ENCODE measurements at regions not wholly inside any gene's neighbourhood (a gene's known extent, or its start where the extent isn't known, plus 50 kb on each side); places are given as distances from the start of the nearest gene placed in this dataset.

- intact Hi-C loops (cut with DNase I; ENCODE audit: low total_unique reads) = no loop called here
- WGBS, 2 donors = 95% methylated on average over 5 of the region's 5 CpGs
- no peak for DNase-seq (ENCODE audit: low spot score in 2 of 2)
- no peak overlapping the region for H3K4me3 ChIP-seq (ENCODE audit: low read depth, poor library complexity, severe bottlenecking)
- TF ChIP-seq POLR2A (IDR thresholded peaks at IDR 0.05) (no peak), CTCF (IDR thresholded peaks at IDR 0.05) (no peak)
Observed at GRCh38 chr10:42422911-42423310, 215.5 kb downstream of the ZNF33B start.

GRCh38 chr10:42421812-42422211 is 216.6 kb downstream of the ZNF33B start:
- 56 to 68% methylated on average over 3 of the region's 3 CpGs for WGBS, 2 donors
- TF ChIP-seq CTCF (IDR thresholded peaks at IDR 0.05) (no peak), POLR2A (IDR thresholded peaks at IDR 0.05) (no peak)
- no peak for DNase-seq (ENCODE audit: low spot score in 2 of 2)
- intact Hi-C loops (cut with DNase I; ENCODE audit: low total_unique reads) = no loop called here
- no peak overlapping the region for H3K4me3 ChIP-seq (ENCODE audit: low read depth, poor library complexity, severe bottlenecking)

GRCh38 chr10:42419789-42420188 is 218.6 kb downstream of the ZNF33B start:
- WGBS, 2 donors = 41 to 62% methylated on average over 2 of the region's 2 CpGs
- DNase-seq (ENCODE audit: low spot score in 2 of 2) = no peak
- no peak overlapping the region for H3K4me3 ChIP-seq (ENCODE audit: low read depth, poor library complexity, severe bottlenecking)
- intact Hi-C loops (cut with DNase I; ENCODE audit: low total_unique reads) = no loop called here
- TF ChIP-seq POLR2A (IDR thresholded peaks at IDR 0.05) (no peak), CTCF (IDR thresholded peaks at IDR 0.05) (no peak)

- intact Hi-C loops (cut with DNase I; ENCODE audit: low total_unique reads) = no loop called here
- no peak for DNase-seq (ENCODE audit: low spot score in 2 of 2)
- WGBS, 2 donors = 81 to 93% methylated on average over 7 of the region's 7 CpGs
Observed at GRCh38 chr10:42380926-42381547, 257.3 kb downstream of the ZNF33B start.

GRCh38 chr10:42367532-42368230 is 270.7 kb downstream of the ZNF33B start:
- H3K4me3 ChIP-seq (ENCODE audit: low read depth, poor library complexity, severe bottlenecking) = peak overlapping the region; percentile 33
- WGBS, 2 donors = 6 to 23% methylated on average over 14 to 32 of the region's 33 CpGs
- intact Hi-C loops (cut with DNase I; ENCODE audit: low total_unique reads) = no loop called here
- no peak for TF ChIP-seq POLR2A (IDR thresholded peaks at IDR 0.05)
- TF ChIP-seq CTCF (IDR thresholded peaks at IDR 0.05) = no peak
- DNase-seq (ENCODE audit: low spot score in 2 of 2) = peak; percentile 72 to 84

More at GRCh38 chr10:42380926-42381547, 257.3 kb downstream of the ZNF33B start:
- TF ChIP-seq POLR2A (IDR thresholded peaks at IDR 0.05) = no peak
- no peak for TF ChIP-seq CTCF (IDR thresholded peaks at IDR 0.05)
- H3K4me3 ChIP-seq (ENCODE audit: low read depth, poor library complexity, severe bottlenecking) = no peak overlapping the region

Measured in lower leg skin (tissue), 4 donors.